T-helper 2 cell treated with Interferon-gamma antibody and Interleukin-4, amounts not matched to agents 5 μg/mL and 100 μg/mL, for 36 hours (primary cell): ENCODE measurements at regions not wholly inside any gene's neighbourhood (a gene's known extent, or its start where the extent isn't known, plus 50 kb on each side); places are given as distances from the start of the nearest gene placed in this dataset.
"Not testable (repeated sequence)": the region's sequence is repeated elsewhere in the genome, so short reads cannot be mapped to it uniquely, and the experiment has no call there.

Source experiments
- DNase-seq: peaks from one replicate; pipeline ENCODE4 v3.0.0; 2021; ENCODE audit warnings: low spot score
- H3K27ac Mint-ChIP-seq: one replicate; pipeline ENCODE4 v1.8.0; 2021; ENCODE audit warnings: mild to moderate bottlenecking, mixed read lengths
- H3K27me3 Mint-ChIP-seq: one replicate; pipeline ENCODE4 v1.8.0; 2021; ENCODE audit warnings: low read depth, mixed read lengths
- H3K36me3 Mint-ChIP-seq: one replicate; pipeline ENCODE4 v1.8.0; 2021; ENCODE audit warnings: low read depth, mixed read lengths
- H3K4me1 Mint-ChIP-seq: one replicate; pipeline ENCODE4 v1.8.0; 2021; ENCODE audit warnings: low read depth, mixed read lengths
- H3K4me3 Mint-ChIP-seq: one replicate; pipeline ENCODE4 v1.8.0; 2022; ENCODE audit warnings: mild to moderate bottlenecking, moderate library complexity, mixed read lengths
- H3K9me3 Mint-ChIP-seq: one replicate; pipeline ENCODE4 v1.8.0; 2021; ENCODE audit warnings: mixed read lengths

- not testable (repeated sequence) for H3K27me3 Mint-ChIP-seq, H3K27ac Mint-ChIP-seq, H3K4me3 Mint-ChIP-seq, H3K36me3 Mint-ChIP-seq, H3K4me1 Mint-ChIP-seq, DNase-seq
- H3K9me3 Mint-ChIP-seq, result peaks cover 13% of the 10 kb centered on the region
Observed at GRCh38 chr7:153969016-153969415, 83.2 kb upstream of the DPP6 start.

DNA sequence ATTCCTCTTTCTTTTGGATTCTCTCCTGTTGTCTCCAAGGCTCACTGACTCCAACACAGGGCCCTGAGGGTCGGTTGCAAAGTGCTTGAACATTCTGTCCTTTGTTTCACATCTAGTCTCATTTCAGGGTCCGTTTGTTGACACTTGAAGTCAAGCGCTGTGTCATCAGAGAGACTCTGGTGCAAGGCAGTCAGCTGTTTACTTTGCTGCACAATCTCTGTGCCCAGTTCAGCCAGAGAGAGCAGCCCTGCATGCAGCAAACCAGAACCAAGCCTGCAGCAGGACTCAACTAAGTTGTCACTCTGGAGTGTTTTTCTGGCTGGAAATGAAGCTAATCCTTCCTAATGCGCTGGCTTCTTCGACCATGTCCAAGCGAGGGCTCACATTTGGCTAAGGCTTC, 77.6 kb upstream of the DPP6 start:
- H3K27ac Mint-ChIP-seq, DNase-seq, H3K4me3 Mint-ChIP-seq, H3K4me1 Mint-ChIP-seq, H3K9me3 Mint-ChIP-seq, H3K36me3 Mint-ChIP-seq, H3K27me3 Mint-ChIP-seq: not testable (repeated sequence)

GRCh38 chr7:153976745-153977144, 75.5 kb upstream of the DPP6 start:
- H3K27me3 Mint-ChIP-seq, H3K27ac Mint-ChIP-seq, H3K4me1 Mint-ChIP-seq, H3K36me3 Mint-ChIP-seq, H3K4me3 Mint-ChIP-seq, DNase-seq: not testable (repeated sequence)
- H3K9me3 Mint-ChIP-seq, result peaks cover 10% of the 10 kb centered on the region

- H3K9me3 Mint-ChIP-seq, DNase-seq, H3K27me3 Mint-ChIP-seq, H3K4me3 Mint-ChIP-seq, H3K36me3 Mint-ChIP-seq, H3K4me1 Mint-ChIP-seq, H3K27ac Mint-ChIP-seq: not testable (repeated sequence)
Observed at GRCh38 chr7:153983186-153983585, 69.0 kb upstream of the DPP6 start.

DNA sequence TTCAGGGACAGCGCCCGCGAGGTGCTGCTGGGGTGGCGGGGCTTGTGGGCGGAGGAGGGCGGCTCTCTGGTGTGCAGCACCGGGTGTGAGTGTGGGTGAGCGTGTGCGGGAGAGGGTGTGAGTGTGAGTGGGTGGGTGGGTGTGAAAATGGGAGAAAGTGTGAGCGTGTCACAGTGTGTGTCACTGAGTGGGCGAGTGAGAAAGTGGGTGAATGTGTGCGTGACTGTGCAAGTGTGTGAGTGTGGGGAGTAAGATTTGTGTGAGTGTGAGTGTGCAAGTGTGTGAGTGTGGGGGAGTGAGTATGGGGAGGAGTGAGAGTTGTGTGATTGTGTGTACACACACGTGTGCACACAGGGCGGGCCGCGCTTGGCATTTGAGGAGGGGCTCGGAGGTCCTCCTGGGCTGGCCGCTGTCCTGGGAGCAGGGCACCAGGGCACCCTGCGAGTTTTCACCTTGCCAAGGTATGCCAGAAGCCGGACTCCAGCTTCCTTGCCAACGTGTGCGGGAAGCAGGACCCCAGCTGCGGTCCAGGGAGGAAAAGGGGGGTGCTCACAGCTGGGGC, 63.1 kb upstream of the DPP6 start:
- not testable (repeated sequence) for H3K36me3 Mint-ChIP-seq, DNase-seq, H3K4me1 Mint-ChIP-seq, H3K27ac Mint-ChIP-seq, H3K27me3 Mint-ChIP-seq, H3K4me3 Mint-ChIP-seq, H3K9me3 Mint-ChIP-seq

DNA sequence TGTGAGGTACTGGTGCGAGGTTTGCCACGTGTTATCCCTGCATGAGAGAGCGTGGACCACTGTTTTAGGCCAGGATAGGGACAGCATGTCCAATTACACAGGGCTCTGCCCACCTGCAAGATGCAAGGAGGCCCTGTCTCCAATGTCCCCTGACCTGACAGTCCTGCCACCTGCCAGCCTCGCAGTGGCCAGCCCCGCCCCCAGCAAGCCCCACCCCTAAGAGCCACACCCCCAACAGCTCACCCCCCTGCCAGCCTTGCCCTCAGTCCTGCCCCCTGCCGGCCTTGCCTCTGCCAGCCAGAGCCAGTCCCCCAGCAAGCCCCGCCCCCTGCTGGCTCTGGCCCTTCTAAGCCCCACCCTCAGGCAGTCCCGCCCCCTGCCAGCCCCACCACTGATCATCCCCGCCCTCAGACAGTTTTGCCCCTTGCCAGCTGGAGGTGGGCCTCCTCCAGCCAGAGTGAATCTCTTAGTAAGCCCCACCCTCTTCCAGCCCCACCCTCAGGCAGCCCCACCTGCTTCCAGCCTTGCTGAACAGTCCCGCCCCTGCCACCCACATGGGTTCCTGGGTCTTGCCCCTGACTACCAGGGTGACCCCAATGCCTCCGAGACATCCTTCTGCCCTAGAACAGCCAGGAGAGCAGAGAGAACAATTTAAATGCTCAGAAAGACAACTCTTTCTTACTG, 62.3 kb upstream of the DPP6 start:
- H3K4me3 Mint-ChIP-seq, H3K27me3 Mint-ChIP-seq, H3K4me1 Mint-ChIP-seq, DNase-seq, H3K27ac Mint-ChIP-seq, H3K9me3 Mint-ChIP-seq, H3K36me3 Mint-ChIP-seq: not testable (repeated sequence)

- DNase-seq, H3K36me3 Mint-ChIP-seq, H3K27ac Mint-ChIP-seq, H3K9me3 Mint-ChIP-seq, H3K4me1 Mint-ChIP-seq, H3K4me3 Mint-ChIP-seq, H3K27me3 Mint-ChIP-seq: not testable (repeated sequence)
Observed at GRCh38 chr7:153991471-153991870, 60.7 kb upstream of the DPP6 start.

- H3K36me3 Mint-ChIP-seq, H3K4me1 Mint-ChIP-seq, H3K4me3 Mint-ChIP-seq, H3K9me3 Mint-ChIP-seq, H3K27me3 Mint-ChIP-seq, H3K27ac Mint-ChIP-seq, DNase-seq: not testable (repeated sequence)
Observed at GRCh38 chr7:153993402-153993801, 58.8 kb upstream of the DPP6 start.

DNA sequence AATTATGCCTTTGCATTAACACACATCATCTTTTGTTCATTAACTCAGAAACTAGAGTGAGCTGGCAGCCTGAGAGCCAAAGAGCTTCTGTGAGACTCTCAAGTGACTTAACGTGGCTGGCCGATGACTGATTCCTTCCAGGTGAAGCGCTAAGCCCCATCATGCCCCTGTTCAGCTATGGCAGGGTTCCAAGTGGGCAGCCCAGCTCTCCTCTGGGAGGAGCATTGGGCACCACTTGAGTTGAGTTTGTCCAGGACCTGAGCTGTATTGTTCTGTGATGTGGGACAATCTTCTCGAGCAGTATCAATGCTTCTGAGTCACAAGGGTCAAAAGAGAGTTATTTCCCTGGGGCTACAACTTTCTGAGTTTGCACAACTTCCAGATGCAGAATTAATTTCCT, 53.3 kb upstream of the DPP6 start:
- H3K4me1 Mint-ChIP-seq, DNase-seq, H3K9me3 Mint-ChIP-seq, H3K27me3 Mint-ChIP-seq, H3K4me3 Mint-ChIP-seq, H3K27ac Mint-ChIP-seq, H3K36me3 Mint-ChIP-seq: not testable (repeated sequence)
